ENCODE measurements at regions not wholly inside any gene's neighbourhood (a gene's known extent, or its start where the extent isn't known, plus 50 kb on each side); places are given as distances from the start of the nearest gene placed in this dataset.

- no peak for TF ChIP-seq CTCF (conservative IDR thresholded peaks at IDR 0.05)
- no peak overlapping the region for H3K27ac ChIP-seq
Measured at GRCh38 chr16:35711435-35711834, 2252.0 kb downstream of the TP53TG3F start.

- H3K27ac ChIP-seq, result no peak overlapping the region
- no peak for TF ChIP-seq CTCF (conservative IDR thresholded peaks at IDR 0.05)
Measured at GRCh38 chr16:35711958-35712357, 2252.5 kb downstream of the TP53TG3F start.

GRCh38 chr16:35713762-35714650 is 2254.6 kb downstream of the TP53TG3F start:
- TF ChIP-seq CTCF (conservative IDR thresholded peaks at IDR 0.05), result no peak
- no peak overlapping the region for H3K27ac ChIP-seq

GRCh38 chr16:35714665-35715064 is 2255.3 kb downstream of the TP53TG3F start:
- TF ChIP-seq CTCF (conservative IDR thresholded peaks at IDR 0.05), result no peak
- no peak overlapping the region for H3K27ac ChIP-seq

- no peak for TF ChIP-seq CTCF (conservative IDR thresholded peaks at IDR 0.05)
- H3K27ac ChIP-seq, result no peak overlapping the region
Measured at GRCh38 chr16:35724551-35724950, 2265.1 kb downstream of the TP53TG3F start.

GRCh38 chr16:35725949-35726348 is 2266.5 kb downstream of the TP53TG3F start:
- H3K27ac ChIP-seq, result no peak overlapping the region
- TF ChIP-seq CTCF (conservative IDR thresholded peaks at IDR 0.05), result no peak

- TF ChIP-seq CTCF (conservative IDR thresholded peaks at IDR 0.05), result no peak
- no peak overlapping the region for H3K27ac ChIP-seq
Measured at GRCh38 chr16:35730251-35730650, 2270.8 kb downstream of the TP53TG3F start.

All from VCaP (cell line).